ENCODE measurements at regions not wholly inside any gene's neighbourhood (a gene's known extent, or its start where the extent isn't known, plus 50 kb on each side); places are given as distances from the start of the nearest gene placed in this dataset.

GRCh38 chr1:147821883-147822282, 61.5 kb upstream of the GJA5 start:
- TF ChIP-seq, protein P1, sequence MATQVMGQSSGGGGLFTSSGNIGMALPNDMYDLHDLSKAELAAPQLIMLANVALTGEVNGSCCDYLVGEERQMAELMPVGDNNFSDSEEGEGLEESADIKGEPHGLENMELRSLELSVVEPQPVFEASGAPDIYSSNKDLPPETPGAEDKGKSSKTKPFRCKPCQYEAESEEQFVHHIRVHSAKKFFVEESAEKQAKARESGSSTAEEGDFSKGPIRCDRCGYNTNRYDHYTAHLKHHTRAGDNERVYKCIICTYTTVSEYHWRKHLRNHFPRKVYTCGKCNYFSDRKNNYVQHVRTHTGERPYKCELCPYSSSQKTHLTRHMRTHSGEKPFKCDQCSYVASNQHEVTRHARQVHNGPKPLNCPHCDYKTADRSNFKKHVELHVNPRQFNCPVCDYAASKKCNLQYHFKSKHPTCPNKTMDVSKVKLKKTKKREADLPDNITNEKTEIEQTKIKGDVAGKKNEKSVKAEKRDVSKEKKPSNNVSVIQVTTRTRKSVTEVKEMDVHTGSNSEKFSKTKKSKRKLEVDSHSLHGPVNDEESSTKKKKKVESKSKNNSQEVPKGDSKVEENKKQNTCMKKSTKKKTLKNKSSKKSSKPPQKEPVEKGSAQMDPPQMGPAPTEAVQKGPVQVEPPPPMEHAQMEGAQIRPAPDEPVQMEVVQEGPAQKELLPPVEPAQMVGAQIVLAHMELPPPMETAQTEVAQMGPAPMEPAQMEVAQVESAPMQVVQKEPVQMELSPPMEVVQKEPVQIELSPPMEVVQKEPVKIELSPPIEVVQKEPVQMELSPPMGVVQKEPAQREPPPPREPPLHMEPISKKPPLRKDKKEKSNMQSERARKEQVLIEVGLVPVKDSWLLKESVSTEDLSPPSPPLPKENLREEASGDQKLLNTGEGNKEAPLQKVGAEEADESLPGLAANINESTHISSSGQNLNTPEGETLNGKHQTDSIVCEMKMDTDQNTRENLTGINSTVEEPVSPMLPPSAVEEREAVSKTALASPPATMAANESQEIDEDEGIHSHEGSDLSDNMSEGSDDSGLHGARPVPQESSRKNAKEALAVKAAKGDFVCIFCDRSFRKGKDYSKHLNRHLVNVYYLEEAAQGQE (IDR thresholded peaks at IDR 0.05; ENCODE audit: low read depth): no peak
- TF ChIP-seq FOXM1 (IDR thresholded peaks at IDR 0.05; ENCODE audit: borderline replicate concordance, low read depth) (no peak), CEBPB (IDR thresholded peaks at IDR 0.05) (no peak), RAD21 (IDR thresholded peaks at IDR 0.05; ENCODE audit: low read depth) (no peak), NFIC (IDR thresholded peaks at IDR 0.05) (no peak), ZBTB7A (IDR thresholded peaks at IDR 0.05; ENCODE audit: low read depth) (no peak), EGR1 (IDR thresholded peaks at IDR 0.05) (no peak), TEAD4 (IDR thresholded peaks at IDR 0.05) (no peak), EP300 (IDR thresholded peaks at IDR 0.05; ENCODE audit: borderline replicate concordance) (no peak), CREB1 (IDR thresholded peaks at IDR 0.05; ENCODE audit: low read depth) (no peak), YY1 (IDR thresholded peaks at IDR 0.05; ENCODE audit: low read depth) (no peak)
- TF ChIP-seq, protein P2, sequence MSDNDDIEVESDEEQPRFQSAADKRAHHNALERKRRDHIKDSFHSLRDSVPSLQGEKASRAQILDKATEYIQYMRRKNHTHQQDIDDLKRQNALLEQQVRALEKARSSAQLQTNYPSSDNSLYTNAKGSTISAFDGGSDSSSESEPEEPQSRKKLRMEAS (IDR thresholded peaks at IDR 0.05): no peak
